ENCODE measurements at regions not wholly inside any gene's neighbourhood (a gene's known extent, or its start where the extent isn't known, plus 50 kb on each side); places are given as distances from the start of the nearest gene placed in this dataset.

- no peaks in the 10 kb centered on the region for H4K20me1 ChIP-seq (ENCODE audit: insufficient read depth, low read length)
- ATAC-seq (ENCODE audit: low read depth) (no peak), DNase-seq (no peak)
- no TSS peak for BruUV-seq (replicated peaks)
- H4K5ac ChIP-seq (ENCODE audit: low read depth, low read length), result no peak overlapping the region
- H3K23ac ChIP-seq (ENCODE audit: low read depth, low read length), result no peak overlapping the region
- no peak overlapping the region for H2BK5ac ChIP-seq (ENCODE audit: low read depth, low read length, poor library complexity, severe bottlenecking)
- ChIA-PET CTCF (no interaction called here), POLR2A (ENCODE audit: unreplicated experiment) (no interaction called here)
- H2BK20ac ChIP-seq (ENCODE audit: low read depth, low read length), result no peak overlapping the region
- no peaks in the 10 kb centered on the region for H3K4me1 ChIP-seq (ENCODE audit: control insufficient read depth, insufficient read depth, low read length)
- H4K8ac ChIP-seq (ENCODE audit: low read depth in 2 of 2, low read length in 2 of 2), result no peak overlapping the region
- 50% methylated on average over 2 of the region's 6 CpGs; no CpG with 5 or more reads in 1 of the 2 experiments for WGBS, 2 experiments (ENCODE audit: extremely low coverage in 2 of 2, insufficient read length in 1 of 2)
- no peaks in the 10 kb centered on the region for H3K9me1 ChIP-seq (ENCODE audit: insufficient read depth, low read length)
- no peak overlapping the region for H3K56ac ChIP-seq (ENCODE audit: extremely low read depth, insufficient read depth, low read length)
- H3K9me3 ChIP-seq (ENCODE audit: control insufficient read depth, insufficient read depth, low read length), result peaks cover 12% of the 10 kb centered on the region
- intact Hi-C loops (cut with micrococcal nuclease) (no loop called here), dilution Hi-C loops (cut with HindIII; ENCODE audit: low sequenced_read_pairs, unreplicated experiment) (no loop called here), in situ Hi-C loops (cut with MboI; ENCODE audit: low sequenced_read_pairs) (no loop called here)
- H2AK9ac ChIP-seq (replicated peaks; ENCODE audit: low read depth, low read length, poor library complexity), result no peak overlapping the region
- no peak overlapping the region for H2AK5ac ChIP-seq (ENCODE audit: low read depth, low read length)
- no peak overlapping the region for H3K9ac ChIP-seq (ENCODE audit: low read depth, low read length)
- H2BK15ac ChIP-seq (ENCODE audit: low read depth, low read length), result no peak overlapping the region
- H3K18ac ChIP-seq (ENCODE audit: low read depth, low read length), result no peak overlapping the region
- no peak overlapping the region for H3K14ac ChIP-seq (replicated peaks; ENCODE audit: low read depth, low read length)
- H3K79me1 ChIP-seq (ENCODE audit: low read depth in 1 of 2, low read length in 2 of 2), result no peaks in the 10 kb centered on the region
- H2AFZ ChIP-seq (replicated peaks; ENCODE audit: low read length, poor library complexity), result no peak overlapping the region
- H3K27me3 ChIP-seq (ENCODE audit: control insufficient read depth, insufficient read depth, low read length), result no peaks in the 10 kb centered on the region
- no peak overlapping the region for H3K4me3 ChIP-seq (ENCODE audit: insufficient read depth, low read depth, low read length)
- H2BK120ac ChIP-seq (ENCODE audit: low read depth, low read length), result no peak overlapping the region
- TF ChIP-seq MAZ (IDR thresholded peaks at IDR 0.05; ENCODE audit: borderline replicate concordance, low read depth, low read length) (no peak), BHLHE40 (IDR thresholded peaks at IDR 0.05; ENCODE audit: low read depth, low read length) (no peak), RAD21 (IDR thresholded peaks at IDR 0.05; ENCODE audit: low read length) (no peak), FOS (IDR thresholded peaks at IDR 0.05; ENCODE audit: low read depth, low read length) (no peak), USF2 (IDR thresholded peaks at IDR 0.05; ENCODE audit: low read depth, low read length) (no peak), POLR2A (IDR thresholded peaks at IDR 0.05; ENCODE audit: low read depth, low read length) (no peak)
- no peaks in the 10 kb centered on the region for H3K36me3 ChIP-seq (ENCODE audit: control insufficient read depth, insufficient read depth, low read length)
- H3K27ac ChIP-seq (ENCODE audit: insufficient read depth, low read length), result no peak overlapping the region
- no peak overlapping the region for H3K4me2 ChIP-seq (ENCODE audit: low read depth, low read length)
- no peak overlapping the region for H4K91ac ChIP-seq (ENCODE audit: insufficient read depth, low read depth, low read length)
- no peak overlapping the region for H3K4ac ChIP-seq (ENCODE audit: low read depth, low read length)
Observed at GRCh38 chr7:123401295-123401694, 133.1 kb downstream of the IQUB start.
